ENCODE measurements at regions not wholly inside any gene's neighbourhood (a gene's known extent, or its start where the extent isn't known, plus 50 kb on each side); places are given as distances from the start of the nearest gene placed in this dataset.

DNA sequence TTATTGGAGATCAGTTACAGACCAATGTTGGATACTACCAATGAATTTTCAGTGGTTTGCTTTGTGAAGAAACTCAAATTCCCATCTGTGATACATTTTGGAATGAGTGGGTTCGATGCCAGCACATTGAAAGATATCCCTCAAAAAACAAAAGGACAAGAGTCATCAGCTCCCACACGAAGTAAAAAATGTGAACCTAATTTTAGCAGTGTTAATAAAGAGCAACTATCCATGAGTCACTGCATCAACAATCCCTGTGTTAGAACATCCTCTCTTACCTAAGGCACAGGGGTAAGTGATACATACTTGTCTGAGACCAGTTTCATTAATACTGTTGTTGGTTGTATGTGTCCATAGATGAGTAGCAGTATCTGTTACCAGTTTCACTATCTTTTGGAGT lies 551.8 kb upstream of the SOX11 start:
- Histone ChIP-seq H3K4me3 (ENCODE audit: low read length in 2 of 2) (no peak overlapping the region), H3K36me3 (ENCODE audit: control insufficient read depth in 2 of 2, insufficient read depth in 2 of 2, low read length in 1 of 2) (no peaks in the 10 kb centered on the region), H3K9me3 (ENCODE audit: control insufficient read depth in 2 of 2, insufficient read depth in 1 of 2, low read length in 1 of 2) (peaks cover 0 to 8% of the 10 kb centered on the region in 2 donors), H3K27me3 (ENCODE audit: control insufficient read depth in 2 of 2, insufficient read depth in 1 of 2, low read length in 1 of 2) (no peaks in the 10 kb centered on the region), H3K4me1 (ENCODE audit: control insufficient read depth in 2 of 2, insufficient read depth in 2 of 2, low read length in 2 of 2) (no peaks in the 10 kb centered on the region), H3K27ac (ENCODE audit: low read depth in 1 of 2, low read length in 1 of 2) (no peak overlapping the region)
- DNase-seq (ENCODE audit: low read depth in 6 of 9, low spot score in 9 of 9), result no peak
- 70% methylated on average over 2 of the region's 2 CpGs for WGBS

DNA sequence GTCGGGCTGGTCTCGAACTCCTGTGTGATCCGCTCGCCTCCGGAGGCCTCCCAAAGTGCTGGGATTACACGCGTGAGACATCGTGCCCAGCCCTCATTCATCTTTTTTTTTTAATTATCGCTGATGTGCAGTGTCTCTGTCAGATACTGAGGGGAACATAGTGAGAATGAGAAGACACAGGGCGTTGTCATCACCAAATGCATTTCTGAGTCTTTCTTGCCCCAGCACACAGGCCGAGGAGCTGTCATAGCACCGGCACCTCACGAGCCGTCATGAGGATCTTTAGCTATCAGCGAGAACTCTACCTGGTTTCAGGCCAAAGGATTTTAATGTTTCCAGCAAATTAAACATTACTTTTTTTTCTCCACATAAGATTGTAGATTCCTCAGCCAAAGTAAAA lies 548.0 kb upstream of the SOX11 start:
- no peak overlapping the region for H3K4me3 ChIP-seq (ENCODE audit: low read length in 2 of 2)
- no peak overlapping the region for H3K27ac ChIP-seq (ENCODE audit: low read depth in 1 of 2, low read length in 1 of 2)
- 96% methylated on average over 15 of the region's 15 CpGs for WGBS
- H3K36me3 ChIP-seq (ENCODE audit: control insufficient read depth in 2 of 2, insufficient read depth in 2 of 2, low read length in 1 of 2), result no peaks in the 10 kb centered on the region
- H3K9me3 ChIP-seq (ENCODE audit: control insufficient read depth in 2 of 2, insufficient read depth in 1 of 2, low read length in 1 of 2), result peaks cover 0 to 13% of the 10 kb centered on the region in 2 donors
- DNase-seq (ENCODE audit: low read depth in 6 of 9, low spot score in 9 of 9), result no peak
- H3K4me1 ChIP-seq (ENCODE audit: control insufficient read depth in 2 of 2, insufficient read depth in 2 of 2, low read length in 2 of 2), result no peaks in the 10 kb centered on the region
- no peaks in the 10 kb centered on the region for H3K27me3 ChIP-seq (ENCODE audit: control insufficient read depth in 2 of 2, insufficient read depth in 1 of 2, low read length in 1 of 2)

DNA sequence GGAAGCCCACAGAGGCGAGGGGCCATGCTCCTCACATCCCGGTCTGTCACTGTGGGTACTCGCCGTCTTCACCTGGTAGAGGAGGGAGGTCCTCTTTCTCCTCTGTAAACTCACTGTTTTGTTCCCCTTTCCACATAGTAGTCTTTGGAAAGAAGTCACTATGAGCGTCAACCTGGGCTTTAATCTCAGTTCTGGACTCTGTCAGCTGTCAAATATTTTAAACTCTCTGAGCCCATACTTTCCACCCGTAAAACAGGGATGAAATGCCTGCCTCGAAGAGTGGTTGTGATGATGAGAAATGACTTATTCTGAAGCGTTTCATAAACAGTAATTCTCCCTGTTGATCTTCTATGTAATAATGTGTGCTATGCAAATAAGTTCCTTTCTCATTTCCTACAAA lies 547.1 kb upstream of the SOX11 start:
- Histone ChIP-seq H3K36me3 (ENCODE audit: control insufficient read depth in 2 of 2, insufficient read depth in 2 of 2, low read length in 1 of 2) (no peaks in the 10 kb centered on the region), H3K27ac (ENCODE audit: low read depth in 1 of 2, low read length in 1 of 2) (no peak overlapping the region), H3K9me3 (ENCODE audit: control insufficient read depth in 2 of 2, insufficient read depth in 1 of 2, low read length in 1 of 2) (peaks cover 0 to 13% of the 10 kb centered on the region in 2 donors), H3K4me3 (ENCODE audit: low read length in 2 of 2) (no peak overlapping the region), H3K4me1 (ENCODE audit: control insufficient read depth in 2 of 2, insufficient read depth in 2 of 2, low read length in 2 of 2) (no peaks in the 10 kb centered on the region), H3K27me3 (ENCODE audit: control insufficient read depth in 2 of 2, insufficient read depth in 1 of 2, low read length in 1 of 2) (no peaks in the 10 kb centered on the region)
- 90% methylated on average over 8 of the region's 8 CpGs for WGBS
- no peak for DNase-seq (ENCODE audit: low read depth in 6 of 9, low spot score in 9 of 9)

DNA sequence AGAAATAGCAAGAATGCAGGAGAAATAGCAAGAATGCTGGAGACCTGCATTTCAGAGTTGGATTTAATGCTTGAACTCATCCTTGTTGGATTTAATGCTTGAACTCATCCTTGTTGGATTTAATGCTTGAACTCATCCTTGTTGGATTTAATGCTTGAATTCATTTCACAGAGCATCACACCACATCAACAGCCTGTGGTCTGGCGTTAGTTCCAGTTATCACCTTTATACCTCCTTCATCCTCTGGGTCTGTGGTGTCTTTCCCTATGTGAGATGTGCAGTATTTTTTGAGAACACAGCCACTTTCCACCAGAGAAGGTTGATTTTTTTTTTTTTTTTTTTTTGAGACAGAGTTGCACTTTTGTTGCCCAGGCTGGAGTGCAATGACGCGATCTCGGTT lies 546.4 kb upstream of the SOX11 start:
- Histone ChIP-seq H3K36me3 (ENCODE audit: control insufficient read depth in 2 of 2, insufficient read depth in 2 of 2, low read length in 1 of 2) (no peaks in the 10 kb centered on the region), H3K27me3 (ENCODE audit: control insufficient read depth in 2 of 2, insufficient read depth in 1 of 2, low read length in 1 of 2) (no peaks in the 10 kb centered on the region), H3K4me1 (ENCODE audit: control insufficient read depth in 2 of 2, insufficient read depth in 2 of 2, low read length in 2 of 2) (no peaks in the 10 kb centered on the region), H3K9me3 (ENCODE audit: control insufficient read depth in 2 of 2, insufficient read depth in 1 of 2, low read length in 1 of 2) (peaks cover 0 to 13% of the 10 kb centered on the region in 2 donors), H3K4me3 (ENCODE audit: low read length in 2 of 2) (no peak overlapping the region), H3K27ac (ENCODE audit: low read depth in 1 of 2, low read length in 1 of 2) (no peak overlapping the region)
- no peak for DNase-seq (ENCODE audit: low read depth in 6 of 9, low spot score in 9 of 9)
- 97% methylated on average over 4 of the region's 4 CpGs for WGBS

DNA sequence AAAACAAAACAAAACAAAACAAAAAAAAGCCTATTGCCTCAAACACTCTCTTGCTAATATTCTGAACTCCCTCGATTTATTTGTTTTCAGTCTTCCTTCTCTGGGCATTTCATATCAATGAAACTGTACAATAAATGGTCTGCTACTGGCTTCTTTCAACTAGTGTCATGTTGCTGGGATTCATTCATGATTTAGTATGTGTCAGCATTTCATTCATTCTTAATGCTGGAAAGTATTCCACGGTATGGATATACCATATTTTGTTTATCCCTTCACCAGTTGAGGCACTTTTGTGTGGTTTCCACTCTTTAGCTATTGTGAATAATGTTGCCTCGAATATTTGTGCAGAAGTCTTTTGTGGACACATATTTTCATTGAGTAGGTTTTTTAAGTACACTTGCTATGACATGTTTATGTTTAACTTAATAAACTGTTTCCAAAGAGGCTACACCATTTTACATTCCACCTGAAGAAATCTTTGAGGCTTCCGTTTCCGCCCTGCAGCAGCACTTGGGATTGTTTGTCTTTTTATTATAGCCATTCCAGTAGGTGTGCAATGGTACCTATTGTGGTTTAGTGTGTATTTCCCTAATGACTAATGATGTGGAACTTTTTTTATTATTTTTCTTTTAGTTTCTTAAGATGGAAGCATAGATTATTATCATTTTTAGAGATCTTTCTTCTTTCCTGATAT lies 543.6 kb upstream of the SOX11 start:
- 92% methylated on average over 5 of the region's 5 CpGs for WGBS
- no peak overlapping the region for H3K27ac ChIP-seq (ENCODE audit: low read depth in 1 of 2, low read length in 1 of 2)
- peaks cover 2 to 23% of the 10 kb centered on the region in 2 donors for H3K9me3 ChIP-seq (ENCODE audit: control insufficient read depth in 2 of 2, insufficient read depth in 1 of 2, low read length in 1 of 2)
- H3K27me3 ChIP-seq (ENCODE audit: control insufficient read depth in 2 of 2, insufficient read depth in 1 of 2, low read length in 1 of 2), result no peaks in the 10 kb centered on the region
- H3K36me3 ChIP-seq (ENCODE audit: control insufficient read depth in 2 of 2, insufficient read depth in 2 of 2, low read length in 1 of 2), result no peaks in the 10 kb centered on the region
- no peak overlapping the region for H3K4me3 ChIP-seq (ENCODE audit: low read length in 2 of 2)
- no peaks in the 10 kb centered on the region for H3K4me1 ChIP-seq (ENCODE audit: control insufficient read depth in 2 of 2, insufficient read depth in 2 of 2, low read length in 2 of 2)
- no peak for DNase-seq (ENCODE audit: low read depth in 6 of 9, low spot score in 9 of 9)

DNA sequence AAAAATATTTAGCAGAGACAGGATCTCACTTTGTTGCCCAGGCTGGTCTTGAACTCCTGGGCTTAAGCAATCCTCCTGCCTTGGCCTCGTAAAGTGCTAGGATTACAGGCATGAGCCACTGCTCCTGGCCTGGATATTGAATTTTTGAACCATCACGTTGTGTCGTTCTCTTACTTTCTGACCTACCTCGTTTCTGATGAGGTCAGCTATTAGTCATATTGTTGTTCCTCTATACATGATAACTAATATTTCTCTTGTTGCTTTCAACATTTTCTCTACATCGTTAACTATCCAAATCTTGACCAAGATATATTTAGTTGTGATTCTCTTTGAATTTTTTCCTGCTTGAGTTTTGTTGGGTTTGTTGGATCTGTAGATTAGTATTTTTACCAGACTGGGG lies 541.3 kb upstream of the SOX11 start:
- Histone ChIP-seq H3K9me3 (ENCODE audit: control insufficient read depth in 2 of 2, insufficient read depth in 1 of 2, low read length in 1 of 2) (peaks cover 2 to 18% of the 10 kb centered on the region in 2 donors), H3K36me3 (ENCODE audit: control insufficient read depth in 2 of 2, insufficient read depth in 2 of 2, low read length in 1 of 2) (no peaks in the 10 kb centered on the region), H3K27me3 (ENCODE audit: control insufficient read depth in 2 of 2, insufficient read depth in 1 of 2, low read length in 1 of 2) (no peaks in the 10 kb centered on the region)

DNA sequence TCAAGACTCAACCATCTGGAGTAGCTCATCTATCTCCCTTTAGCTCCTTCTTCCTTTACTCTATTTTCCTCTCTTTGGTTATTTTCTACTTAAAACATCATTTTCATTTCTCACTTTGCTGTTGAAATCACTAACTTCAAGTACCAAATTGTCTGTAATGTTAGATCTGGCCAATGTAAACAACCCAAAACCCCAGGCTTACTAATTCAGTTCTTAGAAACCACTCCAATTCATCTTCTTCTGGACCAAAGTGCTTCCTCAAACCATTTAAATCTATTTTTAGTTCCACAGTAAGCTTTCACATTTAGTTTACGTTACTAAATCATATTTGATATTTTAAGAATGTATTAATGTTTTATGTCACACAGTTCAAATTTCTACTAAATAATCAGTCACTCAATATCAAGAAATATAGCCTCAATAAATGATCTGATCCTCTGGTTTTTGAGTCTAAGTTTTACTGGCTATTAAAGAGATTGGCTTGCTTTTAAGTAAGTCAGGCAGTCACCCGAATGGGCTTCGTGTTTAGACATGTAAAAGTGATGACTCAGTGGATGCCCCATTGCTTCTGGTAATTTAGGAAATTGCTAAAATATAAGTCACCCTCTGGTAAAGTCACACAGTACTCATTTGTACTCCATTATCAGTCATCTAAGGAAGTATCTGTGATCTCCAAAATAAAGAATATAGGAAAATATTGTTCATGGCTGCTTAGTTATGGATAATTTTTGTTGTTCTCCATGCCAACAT lies 527.2 kb upstream of the SOX11 start:
- Histone ChIP-seq H3K27ac (ENCODE audit: low read depth in 1 of 2, low read length in 1 of 2) (no peak overlapping the region), H3K36me3 (ENCODE audit: control insufficient read depth in 2 of 2, insufficient read depth in 2 of 2, low read length in 1 of 2) (no peaks in the 10 kb centered on the region), H3K4me3 (ENCODE audit: low read length in 2 of 2) (no peak overlapping the region), H3K27me3 (ENCODE audit: control insufficient read depth in 2 of 2, insufficient read depth in 1 of 2, low read length in 1 of 2) (no peaks in the 10 kb centered on the region), H3K9me3 (ENCODE audit: control insufficient read depth in 2 of 2, insufficient read depth in 1 of 2, low read length in 1 of 2) (peaks cover 0 to 4% of the 10 kb centered on the region in 2 donors), H3K4me1 (ENCODE audit: control insufficient read depth in 2 of 2, insufficient read depth in 2 of 2, low read length in 2 of 2) (no peaks in the 10 kb centered on the region)
- WGBS, result 82% methylated on average over 3 of the region's 3 CpGs
- no peak for DNase-seq (ENCODE audit: low read depth in 6 of 9, low spot score in 9 of 9)

More for the DNA sequence above, 541.3 kb upstream of the SOX11 start:
- DNase-seq (ENCODE audit: low read depth in 6 of 9, low spot score in 9 of 9), result no peak
- H3K27ac ChIP-seq (ENCODE audit: low read depth in 1 of 2, low read length in 1 of 2), result no peak overlapping the region
- 93% methylated on average over 5 of the region's 5 CpGs for WGBS
- H3K4me1 ChIP-seq (ENCODE audit: control insufficient read depth in 2 of 2, insufficient read depth in 2 of 2, low read length in 2 of 2), result no peaks in the 10 kb centered on the region
- no peak overlapping the region for H3K4me3 ChIP-seq (ENCODE audit: low read length in 2 of 2)

DNA sequence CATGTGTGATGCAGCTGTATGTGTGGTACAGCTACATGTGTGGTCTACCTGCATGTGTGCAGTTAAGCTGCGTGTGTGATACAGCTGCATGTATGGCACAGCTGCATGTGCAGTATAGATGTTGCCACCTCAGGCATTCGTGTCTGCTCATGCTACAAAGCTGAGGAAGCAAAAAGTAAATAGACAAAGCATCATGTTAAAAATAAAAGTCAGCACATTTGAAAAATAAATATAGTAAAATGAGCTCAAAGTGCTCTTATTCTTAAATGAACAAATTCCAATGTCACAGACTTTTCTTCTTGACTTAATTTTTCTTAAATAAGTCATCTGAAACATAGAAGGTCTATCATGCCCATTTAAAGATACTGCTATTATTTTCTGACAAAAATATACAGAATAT lies 519.3 kb upstream of the SOX11 start:
- Histone ChIP-seq H3K36me3 (ENCODE audit: control insufficient read depth in 2 of 2, insufficient read depth in 2 of 2, low read length in 1 of 2) (no peaks in the 10 kb centered on the region), H3K27me3 (ENCODE audit: control insufficient read depth in 2 of 2, insufficient read depth in 1 of 2, low read length in 1 of 2) (no peaks in the 10 kb centered on the region), H3K27ac (ENCODE audit: low read depth in 1 of 2, low read length in 1 of 2) (no peak overlapping the region), H3K9me3 (ENCODE audit: control insufficient read depth in 2 of 2, insufficient read depth in 1 of 2, low read length in 1 of 2) (no peaks in the 10 kb centered on the region), H3K4me3 (ENCODE audit: low read length in 2 of 2) (no peak overlapping the region), H3K4me1 (ENCODE audit: control insufficient read depth in 2 of 2, insufficient read depth in 2 of 2, low read length in 2 of 2) (no peaks in the 10 kb centered on the region)
- no peak for DNase-seq (ENCODE audit: low read depth in 6 of 9, low spot score in 9 of 9)
- 85% methylated on average over 2 of the region's 2 CpGs for WGBS

DNA sequence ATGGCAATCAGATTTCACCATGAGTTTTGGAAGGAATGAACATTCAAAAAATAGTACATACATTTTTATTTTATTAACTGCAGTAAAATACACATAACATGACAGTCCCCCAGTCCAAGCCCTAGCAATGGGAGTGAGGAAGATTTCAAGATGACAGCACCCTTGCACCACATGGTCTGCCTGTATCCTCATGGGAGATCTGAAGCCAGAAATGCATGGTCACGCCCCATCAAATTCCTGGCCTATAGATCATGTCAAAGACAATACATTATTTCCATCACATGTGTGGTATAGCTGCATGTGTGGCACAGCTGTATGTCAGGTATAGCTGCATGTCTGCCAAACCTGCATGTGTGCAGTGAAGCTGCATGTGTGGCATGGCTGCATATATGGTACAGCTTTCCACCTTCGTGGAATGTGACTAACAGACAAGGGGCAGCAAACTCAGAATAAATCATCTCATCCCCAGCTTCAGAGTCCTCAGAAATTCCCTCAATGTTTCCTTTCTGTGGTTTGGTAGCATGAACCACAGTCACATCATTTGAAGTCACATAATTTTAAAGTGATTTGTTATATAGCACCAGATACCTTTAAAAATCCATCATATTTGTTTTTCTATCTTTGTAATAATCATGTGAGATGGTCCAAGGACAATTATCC lies 518.2 kb upstream of the SOX11 start:
- no peak overlapping the region for H3K4me3 ChIP-seq (ENCODE audit: low read length in 2 of 2)
- no peak for DNase-seq (ENCODE audit: low read depth in 6 of 9, low spot score in 9 of 9)
- H3K27me3 ChIP-seq (ENCODE audit: control insufficient read depth in 2 of 2, insufficient read depth in 1 of 2, low read length in 1 of 2), result no peaks in the 10 kb centered on the region
- H3K27ac ChIP-seq (ENCODE audit: low read depth in 1 of 2, low read length in 1 of 2), result no peak overlapping the region
- 93% methylated on average over 2 of the region's 2 CpGs for WGBS
- no peaks in the 10 kb centered on the region for H3K9me3 ChIP-seq (ENCODE audit: control insufficient read depth in 2 of 2, insufficient read depth in 1 of 2, low read length in 1 of 2)
- no peaks in the 10 kb centered on the region for H3K36me3 ChIP-seq (ENCODE audit: control insufficient read depth in 2 of 2, insufficient read depth in 2 of 2, low read length in 1 of 2)
- H3K4me1 ChIP-seq (ENCODE audit: control insufficient read depth in 2 of 2, insufficient read depth in 2 of 2, low read length in 2 of 2), result no peaks in the 10 kb centered on the region
